Right ventricle myocardium superior (tissue), 1 donor: ENCODE measurements at regions not wholly inside any gene's neighbourhood (a gene's known extent, or its start where the extent isn't known, plus 50 kb on each side); places are given as distances from the start of the nearest gene placed in this dataset.

Source experiments
- ATAC-seq: fragments of 200-7000 bp; cut with Tn5 transposase; one replicate; pipeline ENCODE4 v1.9.1; 2020; ENCODE audit warnings: mild to moderate bottlenecking; ENCODE audit not compliant: poor library complexity
- DNase-seq: peaks from one replicate; pipeline ENCODE4 v3.0.0-alpha.2; 2020
- intact Hi-C: fragments of 100-400 bp; cut with DNase I; formaldehyde crosslinking; loops from one replicate; pipeline ENCODE4 v1.11.2; 2022
- donor health status: DM: no; HTN: yes; CAD: no; lungs with severe emphysema.

GRCh38 chr5:2517451-2517850, 234.0 kb downstream of the IRX2 start:
- no peak for ATAC-seq
- no peak for DNase-seq
- intact Hi-C loops: no loop called here

GRCh38 chr5:2515180-2515764, 236.2 kb downstream of the IRX2 start:
- intact Hi-C loops: no loop called here
- DNase-seq (no peak), ATAC-seq (no peak)

DNA sequence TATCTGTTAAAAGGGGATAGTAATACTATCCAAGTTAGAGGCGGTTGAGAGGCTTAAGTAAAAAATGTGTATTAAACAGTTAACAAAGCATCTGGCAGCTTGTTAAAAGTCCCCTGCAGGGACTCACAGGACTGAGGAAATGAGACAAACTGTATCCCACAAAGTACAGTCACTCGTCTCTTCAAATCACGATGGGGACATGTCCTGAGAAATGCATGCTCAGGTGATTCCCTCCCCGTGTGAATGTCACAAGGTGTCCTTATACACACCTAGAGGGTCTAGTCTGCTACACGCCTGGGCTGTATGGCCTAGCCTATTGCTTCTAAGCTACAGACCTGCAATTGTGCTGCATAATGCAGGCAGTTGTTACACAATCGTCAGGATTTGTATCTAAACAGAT, 237.0 kb downstream of the IRX2 start:
- intact Hi-C loops: no loop called here
- DNase-seq (no peak), ATAC-seq (no peak)

DNA sequence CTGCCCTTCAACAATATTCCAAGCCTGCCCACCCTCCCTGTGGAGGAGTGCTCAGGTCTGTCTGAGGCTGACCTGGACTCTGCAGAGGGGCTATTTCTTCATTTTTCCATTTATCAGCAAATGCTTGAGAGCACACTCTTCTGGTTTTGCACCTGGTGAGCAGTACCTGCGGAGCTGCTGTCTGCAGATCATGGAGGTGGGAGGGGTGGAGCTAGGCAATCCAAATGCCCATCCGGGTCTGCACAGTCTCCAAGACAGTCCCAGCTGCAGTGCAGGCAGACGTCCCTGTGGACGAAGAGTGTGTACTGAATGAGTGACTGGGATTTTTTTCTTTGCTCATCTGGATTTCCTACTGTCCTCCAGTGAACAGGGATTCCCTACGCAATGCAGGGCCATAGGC, 239.8 kb downstream of the IRX2 start:
- no peak for DNase-seq
- no peak for ATAC-seq
- intact Hi-C loops: no loop called here

DNA sequence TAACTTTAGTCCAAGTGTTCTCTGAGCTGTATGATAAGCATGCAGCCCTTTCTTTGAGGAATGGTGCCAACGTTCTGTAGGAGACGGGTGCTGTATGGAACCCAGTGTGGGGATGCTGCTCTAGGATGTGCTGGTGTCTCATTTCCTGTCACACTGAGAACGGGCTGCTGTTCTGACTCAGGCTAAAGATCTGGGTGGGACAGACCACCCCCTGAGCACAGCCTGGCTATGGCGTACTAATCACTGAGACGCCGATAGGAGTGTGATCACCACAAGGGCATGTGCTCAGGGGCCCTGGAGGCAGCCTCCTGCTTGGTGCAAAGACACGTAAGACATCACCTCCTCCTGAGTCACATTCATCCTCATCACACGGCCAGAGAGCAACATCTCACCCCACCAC, 240.4 kb downstream of the IRX2 start:
- intact Hi-C loops: no loop called here
- ATAC-seq (no peak), DNase-seq (no peak)

DNA sequence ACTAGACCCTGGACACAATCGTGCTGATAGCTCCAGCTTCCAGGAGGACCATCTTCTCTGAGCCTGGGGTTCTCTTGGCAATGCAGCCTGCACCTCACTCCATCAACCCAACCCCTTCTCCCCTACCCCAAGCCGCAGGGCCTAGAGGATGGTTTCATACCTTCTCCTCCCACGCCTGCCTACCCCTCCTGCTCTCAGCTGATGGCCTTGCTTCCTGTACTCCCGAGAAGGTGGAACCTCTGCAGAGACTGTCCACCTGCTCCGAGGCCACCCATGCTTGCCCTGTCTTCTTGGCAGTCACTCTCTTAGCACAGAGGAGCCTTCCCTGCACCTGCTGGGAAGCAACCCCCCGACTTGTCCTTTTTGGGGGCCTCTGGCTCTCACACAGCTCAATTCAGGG, 241.9 kb downstream of the IRX2 start:
- intact Hi-C loops: no loop called here
- no peak for ATAC-seq
- no peak for DNase-seq

DNA sequence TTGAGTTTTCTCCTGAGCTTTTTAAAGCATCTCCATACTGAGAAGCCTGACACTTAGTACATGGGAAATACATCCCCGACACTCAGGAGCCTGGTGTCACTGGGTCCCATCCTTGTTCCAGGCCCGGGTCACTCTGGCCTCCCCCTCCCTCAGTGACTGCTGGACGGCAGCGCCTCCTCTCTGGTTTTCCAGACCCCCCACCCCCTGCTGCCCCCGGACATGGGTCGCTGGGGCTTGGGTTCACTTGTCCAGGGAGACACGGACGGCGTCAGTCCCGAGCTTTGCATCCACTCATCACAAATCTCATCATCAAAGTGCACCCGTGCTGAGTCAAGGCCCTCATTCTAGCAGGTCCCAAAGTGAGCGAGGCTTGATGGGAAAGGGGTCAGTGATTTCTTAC, 243.0 kb downstream of the IRX2 start:
- intact Hi-C loops: no loop called here
- no peak for DNase-seq
- ATAC-seq: no peak

DNA sequence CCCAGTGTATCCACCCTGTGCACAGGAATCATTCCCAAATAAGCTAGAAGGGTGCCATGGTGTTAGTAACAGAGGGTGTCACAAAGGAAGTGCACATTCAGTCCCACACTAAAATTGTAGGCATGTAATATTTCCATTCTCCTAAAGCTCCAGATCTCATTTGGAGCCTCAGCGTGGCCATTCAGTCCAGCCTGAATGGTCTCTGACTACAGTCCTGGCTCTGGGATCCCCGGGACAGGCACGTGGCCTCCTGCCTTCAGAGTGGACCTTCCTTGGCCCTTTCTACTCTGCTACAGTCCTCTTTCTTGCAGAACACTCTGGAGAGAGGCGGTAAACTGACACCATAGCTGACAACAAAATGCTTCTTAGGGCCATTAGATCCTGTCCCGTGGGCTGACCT, 243.9 kb downstream of the IRX2 start:
- no peak for ATAC-seq
- intact Hi-C loops: no loop called here
- DNase-seq: no peak

- intact Hi-C loops: no loop called here
These were observed 244.9 kb downstream of the IRX2 start for GRCh38 chr5:2506603-2507002.

GRCh38 chr5:2505217-2505616, 246.3 kb downstream of the IRX2 start:
- intact Hi-C loops: no loop called here
- no peak for DNase-seq
- no peak for ATAC-seq

More at GRCh38 chr5:2506603-2507002, 244.9 kb downstream of the IRX2 start:
- ATAC-seq: no peak
- DNase-seq: no peak

DNA sequence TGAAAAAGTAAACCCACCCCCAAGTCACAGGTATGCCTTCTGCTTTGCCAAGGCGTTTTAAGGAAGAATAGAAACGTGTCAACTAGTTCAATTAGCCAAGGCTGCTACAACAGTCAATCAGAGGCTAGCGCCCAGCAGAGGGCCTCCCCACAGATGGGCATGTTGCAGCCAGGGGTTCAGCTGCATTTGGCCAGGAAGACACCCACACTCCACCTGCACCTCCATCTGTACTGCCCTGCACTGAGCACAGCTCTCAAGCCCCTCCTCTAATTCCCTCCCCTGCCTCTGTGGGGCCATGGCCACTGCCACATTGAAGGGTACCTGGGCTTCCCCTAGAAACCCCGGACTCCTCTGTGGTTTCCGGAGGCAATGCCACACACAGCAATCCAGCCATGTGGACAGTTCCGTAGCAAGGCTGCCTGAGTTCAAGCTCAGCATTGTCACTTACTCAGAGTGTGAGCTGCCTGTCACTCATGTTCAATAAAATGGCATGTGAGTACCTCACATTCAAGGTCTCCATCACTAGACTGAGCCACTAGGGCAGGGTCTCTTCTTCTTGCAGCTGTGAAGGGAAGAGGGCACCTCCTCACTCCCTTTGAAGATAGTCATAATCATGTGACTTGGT, 248.4 kb downstream of the IRX2 start:
- ATAC-seq: no peak
- intact Hi-C loops: no loop called here
- DNase-seq: no peak

DNA sequence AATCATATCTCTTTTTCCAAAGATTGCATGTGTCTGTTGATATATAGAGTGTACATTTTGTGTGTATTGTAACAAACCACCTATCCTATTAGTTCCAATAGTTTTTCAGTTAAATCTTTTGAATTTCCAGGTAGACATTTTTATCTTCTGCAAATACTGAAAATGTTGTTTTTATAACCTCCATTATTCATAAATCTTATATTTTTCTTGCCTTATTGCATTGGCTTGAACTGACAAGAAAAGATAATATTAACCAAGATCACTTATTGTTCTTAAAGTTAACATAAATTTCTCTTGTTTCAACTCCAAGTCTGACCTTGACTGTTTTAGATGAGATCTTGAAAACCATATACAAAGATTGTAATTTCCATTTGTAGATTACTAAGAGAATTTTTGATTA, 251.6 kb downstream of the IRX2 start:
- intact Hi-C loops: no loop called here
- ATAC-seq (no peak), DNase-seq (no peak)

DNA sequence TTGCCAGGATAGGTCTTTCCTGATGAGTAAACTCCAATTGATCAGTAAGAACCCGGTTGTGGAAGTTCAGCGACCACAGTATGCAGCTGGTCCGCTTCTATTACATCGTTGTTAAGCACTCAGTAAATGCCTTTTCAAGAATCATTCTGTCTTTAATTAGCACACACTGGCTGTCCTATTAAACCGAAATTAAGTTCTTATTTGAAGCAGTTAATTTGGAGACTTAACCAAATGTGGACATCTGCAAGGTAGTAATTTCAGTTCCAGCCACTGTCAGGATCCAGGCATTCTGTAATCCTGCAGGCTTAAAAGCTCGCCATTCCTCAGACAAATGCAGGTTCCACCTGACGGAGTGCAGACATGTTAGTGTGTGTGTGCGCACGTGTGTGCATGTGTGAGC, 254.6 kb downstream of the IRX2 start:
- intact Hi-C loops: no loop called here
- DNase-seq (no peak), ATAC-seq (no peak)

DNA sequence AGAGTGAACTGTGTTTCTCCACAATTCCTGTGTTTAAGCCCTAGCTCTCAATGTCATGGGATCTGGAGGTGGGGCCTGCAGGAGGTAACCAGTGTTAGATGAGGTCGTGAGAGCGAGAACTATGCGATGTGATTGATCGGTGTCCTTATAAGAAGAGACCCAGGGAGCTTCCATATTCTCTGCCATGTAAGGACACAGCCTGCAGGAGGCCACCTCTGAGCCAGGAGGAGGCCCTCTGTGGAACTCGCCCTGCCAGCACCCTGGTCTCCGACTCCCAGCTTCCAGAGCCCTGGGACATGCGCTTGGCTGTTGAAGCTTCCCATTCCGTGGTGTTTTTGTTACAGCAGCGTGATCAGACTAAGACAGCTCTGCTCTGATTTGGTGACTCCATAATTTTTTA, 255.4 kb downstream of the IRX2 start:
- no peak for ATAC-seq
- intact Hi-C loops: no loop called here

GRCh38 chr5:2493356-2493755, 258.1 kb downstream of the IRX2 start:
- ATAC-seq (no peak), DNase-seq (no peak)
- intact Hi-C loops: no loop called here

More for the DNA sequence above, 255.4 kb downstream of the IRX2 start:
- no peak for DNase-seq

DNA sequence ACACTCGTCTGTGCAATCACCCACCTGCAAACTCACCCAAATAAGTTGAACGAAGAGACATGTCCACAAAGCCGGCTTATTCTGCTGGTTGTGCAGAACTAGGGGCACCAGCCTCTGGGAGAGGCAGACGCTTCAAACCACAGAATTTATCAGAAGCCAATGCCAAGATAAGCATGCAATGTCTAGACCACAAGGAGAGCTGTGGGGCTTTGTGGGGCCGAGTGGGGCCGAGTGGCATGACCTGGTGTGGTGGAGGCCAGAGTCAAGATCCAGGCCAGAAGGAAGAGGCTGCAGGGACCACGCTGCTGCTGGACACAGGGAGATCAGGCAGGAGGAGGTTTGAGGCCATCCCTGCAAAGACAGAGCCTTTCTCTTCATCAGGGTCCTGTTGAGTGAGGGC, 259.0 kb downstream of the IRX2 start:
- intact Hi-C loops: no loop called here
- no peak for DNase-seq
- ATAC-seq: no peak

- ATAC-seq (no peak), DNase-seq (no peak)
- intact Hi-C loops: no loop called here
These were observed 259.6 kb downstream of the IRX2 start for GRCh38 chr5:2491846-2492245.

DNA sequence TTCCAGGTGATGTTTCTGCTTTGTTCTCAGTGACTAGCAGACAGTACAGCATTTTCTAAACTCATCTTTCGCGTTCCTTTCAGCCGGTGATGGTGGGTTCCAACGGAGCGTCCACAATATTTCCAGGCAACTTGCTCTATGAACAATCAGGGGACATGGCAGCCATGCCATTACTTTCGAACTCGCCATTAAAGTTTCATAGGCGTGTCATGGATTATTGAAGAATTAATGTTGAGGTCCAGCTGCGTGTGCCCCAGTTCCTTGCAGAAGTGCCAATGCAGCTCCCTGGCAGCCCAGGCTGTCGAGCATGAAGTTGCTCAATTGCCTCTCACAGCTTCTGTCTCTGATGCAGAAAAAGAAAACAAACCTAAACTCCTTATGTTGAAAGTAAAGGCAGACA, 262.2 kb downstream of the IRX2 start:
- intact Hi-C loops: no loop called here
- DNase-seq (no peak), ATAC-seq (no peak)

- no peak for ATAC-seq
These were observed 262.9 kb downstream of the IRX2 start for GRCh38 chr5:2488593-2488992.

DNA sequence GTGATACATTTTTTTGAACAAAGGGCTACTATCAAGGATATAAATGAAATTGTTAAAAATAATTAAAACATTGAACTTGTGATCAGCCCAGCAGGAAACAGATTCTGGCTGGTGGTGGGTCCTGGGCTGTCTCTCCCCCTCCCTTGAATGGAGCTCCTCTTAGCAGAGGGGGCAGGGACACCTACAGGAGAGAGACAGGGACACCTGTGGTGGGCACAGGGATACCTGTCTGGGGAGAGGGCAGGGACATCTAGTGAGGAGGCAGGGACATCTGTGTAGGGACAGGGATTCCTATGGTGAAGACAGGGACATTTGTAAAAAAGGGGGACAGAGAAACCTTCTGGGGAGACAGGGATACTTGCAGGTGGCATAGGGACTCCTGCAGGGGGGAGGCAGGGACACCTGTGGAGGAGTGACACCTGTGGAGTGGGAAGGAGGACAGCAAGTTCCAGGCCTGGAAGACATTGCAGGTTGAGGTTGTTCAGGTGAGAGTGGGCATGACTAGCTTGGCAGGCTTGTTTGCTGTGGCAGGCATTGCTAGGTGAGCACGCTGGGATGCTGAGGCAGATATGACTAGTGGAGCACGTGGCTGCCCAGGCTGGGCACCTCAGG, 264.2 kb downstream of the IRX2 start:
- intact Hi-C loops: no loop called here
- ATAC-seq (no peak), DNase-seq (no peak)

More at GRCh38 chr5:2488593-2488992, 262.9 kb downstream of the IRX2 start:
- intact Hi-C loops: no loop called here
- no peak for DNase-seq

- DNase-seq (no peak), ATAC-seq (no peak)
- intact Hi-C loops: no loop called here
These were observed 265.1 kb downstream of the IRX2 start for GRCh38 chr5:2486373-2486772.
